ENCODE measurements at regions not wholly inside any gene's neighbourhood (a gene's known extent, or its start where the extent isn't known, plus 50 kb on each side); places are given as distances from the start of the nearest gene placed in this dataset.

DNA sequence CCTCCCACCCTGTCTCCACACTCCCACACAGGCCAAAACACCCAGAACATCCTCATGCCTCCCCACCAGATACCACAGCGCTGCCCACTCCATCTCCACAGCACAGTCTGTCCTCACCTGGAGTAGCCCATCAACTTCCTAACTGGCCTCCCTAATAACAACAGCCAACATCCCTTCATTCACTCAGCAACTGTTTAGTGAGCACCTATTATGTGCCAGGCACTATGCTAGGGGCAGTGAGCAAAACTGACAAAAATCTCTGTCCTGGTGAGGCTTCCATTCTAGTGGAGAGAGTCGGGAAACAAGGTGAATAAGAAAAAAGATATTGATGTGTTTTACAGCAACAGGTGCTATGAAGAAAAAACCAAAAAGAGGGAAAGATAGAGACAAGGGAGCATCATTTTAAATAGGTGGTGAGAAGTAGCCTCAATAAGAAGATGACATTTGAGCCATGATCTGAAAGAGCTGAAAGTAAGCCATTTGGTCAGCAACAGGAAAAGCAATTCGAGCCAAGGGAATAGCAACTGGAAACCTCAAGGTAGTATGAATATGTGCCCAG is 523.9 kb downstream of the SHQ1 start:
- no peaks in the 10 kb centered on the region for H3K36me3 ChIP-seq
- TF ChIP-seq POLR2A (IDR thresholded peaks at IDR 0.05) (no peak), EP300 (IDR thresholded peaks at IDR 0.05) (no peak)
- TF ChIP-seq, protein P1, sequence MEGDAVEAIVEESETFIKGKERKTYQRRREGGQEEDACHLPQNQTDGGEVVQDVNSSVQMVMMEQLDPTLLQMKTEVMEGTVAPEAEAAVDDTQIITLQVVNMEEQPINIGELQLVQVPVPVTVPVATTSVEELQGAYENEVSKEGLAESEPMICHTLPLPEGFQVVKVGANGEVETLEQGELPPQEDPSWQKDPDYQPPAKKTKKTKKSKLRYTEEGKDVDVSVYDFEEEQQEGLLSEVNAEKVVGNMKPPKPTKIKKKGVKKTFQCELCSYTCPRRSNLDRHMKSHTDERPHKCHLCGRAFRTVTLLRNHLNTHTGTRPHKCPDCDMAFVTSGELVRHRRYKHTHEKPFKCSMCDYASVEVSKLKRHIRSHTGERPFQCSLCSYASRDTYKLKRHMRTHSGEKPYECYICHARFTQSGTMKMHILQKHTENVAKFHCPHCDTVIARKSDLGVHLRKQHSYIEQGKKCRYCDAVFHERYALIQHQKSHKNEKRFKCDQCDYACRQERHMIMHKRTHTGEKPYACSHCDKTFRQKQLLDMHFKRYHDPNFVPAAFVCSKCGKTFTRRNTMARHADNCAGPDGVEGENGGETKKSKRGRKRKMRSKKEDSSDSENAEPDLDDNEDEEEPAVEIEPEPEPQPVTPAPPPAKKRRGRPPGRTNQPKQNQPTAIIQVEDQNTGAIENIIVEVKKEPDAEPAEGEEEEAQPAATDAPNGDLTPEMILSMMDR (IDR thresholded peaks at IDR 0.05), result no peak
- H3K27ac ChIP-seq, result no peak overlapping the region
- DNase-seq (ENCODE audit: low spot score in 2 of 2), result no peak
- peaks cover 0 to 5% (median 0%) of the 10 kb centered on the region in 4 donors for H3K4me1 ChIP-seq
- H3K27me3 ChIP-seq, result no peaks in the 10 kb centered on the region
- H3K4me3 ChIP-seq, result no peak overlapping the region
- peaks cover 0 to 5% (median 0%) of the 10 kb centered on the region in 4 donors for H3K9me3 ChIP-seq
- 93 to 99% methylated on average over 3 of the region's 3 CpGs for WGBS, 2 donors

DNA sequence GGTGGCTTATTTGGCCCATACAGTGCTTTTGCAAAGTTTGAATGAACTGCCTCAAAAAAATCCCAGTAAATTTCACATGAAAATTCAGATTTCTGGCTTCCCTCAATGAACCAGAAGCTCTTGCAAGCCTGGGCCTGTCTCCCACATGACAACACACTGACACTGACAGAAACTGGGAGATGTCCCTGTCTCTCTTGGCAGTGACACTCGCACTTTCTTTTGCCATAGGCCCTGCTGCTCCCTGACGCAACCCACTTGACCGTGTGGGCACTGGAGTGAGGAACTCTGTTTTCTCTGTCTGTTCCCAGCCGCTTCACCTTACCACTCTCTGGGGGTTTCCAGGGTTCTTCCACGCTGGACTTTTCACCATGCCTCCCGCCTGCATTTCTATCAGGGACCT is 524.5 kb downstream of the SHQ1 start:
- Histone ChIP-seq H3K36me3 (no peaks in the 10 kb centered on the region), H3K4me3 (no peak overlapping the region), H3K27ac (no peak overlapping the region), H3K4me1 (peaks cover 0 to 4% (median 2%) of the 10 kb centered on the region in 4 donors), H3K27me3 (no peaks in the 10 kb centered on the region), H3K9me3 (peaks cover 0 to 5% (median 0%) of the 10 kb centered on the region in 4 donors)
- no peak for DNase-seq (ENCODE audit: low spot score in 2 of 2)
- TF ChIP-seq EP300 (IDR thresholded peaks at IDR 0.05), result no peak
- TF ChIP-seq POLR2A (IDR thresholded peaks at IDR 0.05), result no peak
- TF ChIP-seq, protein P1 (IDR thresholded peaks at IDR 0.05), result no peak
- WGBS, 2 donors, result 93 to 97% methylated on average over 6 of the region's 6 CpGs

DNA sequence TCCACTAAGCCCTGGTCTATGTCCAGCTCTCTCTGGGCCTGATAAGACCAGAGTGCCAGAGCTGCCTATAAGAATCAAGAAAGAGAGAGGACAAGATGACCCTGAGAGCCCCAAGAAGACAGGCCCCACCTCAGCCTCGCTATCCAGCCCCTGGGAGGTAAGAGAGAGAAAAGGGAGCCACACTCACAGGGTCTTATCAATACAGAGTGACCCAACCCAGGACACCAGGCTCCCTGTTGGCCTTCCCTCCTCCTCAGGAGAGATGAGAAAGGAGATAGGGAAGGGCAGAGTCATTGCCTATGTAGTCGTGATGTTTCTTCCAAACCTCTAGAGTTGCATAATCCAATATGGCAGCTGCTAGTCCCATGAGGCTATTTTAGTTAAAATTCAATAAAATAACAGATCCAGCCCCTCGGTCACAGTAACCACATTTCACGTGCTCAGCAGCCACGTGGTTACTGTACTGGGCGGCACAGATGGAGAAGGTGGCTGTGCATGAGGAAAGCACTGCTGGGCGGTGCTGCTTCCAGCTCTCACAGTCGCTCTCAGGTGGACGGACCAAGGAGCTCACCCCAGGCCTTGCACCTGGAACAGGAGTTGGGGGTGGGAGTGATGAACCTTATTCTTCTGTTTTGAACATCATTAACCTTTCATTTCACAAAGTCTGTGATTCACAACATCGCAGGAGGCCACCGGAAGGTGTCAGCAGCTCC is 525.8 kb downstream of the SHQ1 start:
- Histone ChIP-seq H3K36me3 (no peaks in the 10 kb centered on the region), H3K9me3 (peaks cover 0 to 5% (median 0%) of the 10 kb centered on the region in 4 donors), H3K27me3 (no peaks in the 10 kb centered on the region), H3K4me1 (peaks cover 0 to 9% (median 2%) of the 10 kb centered on the region in 4 donors), H3K27ac (no peak overlapping the region), H3K4me3 (no peak overlapping the region)
- no peak for TF ChIP-seq POLR2A (IDR thresholded peaks at IDR 0.05)
- TF ChIP-seq, protein P1 (IDR thresholded peaks at IDR 0.05), result no peak
- DNase-seq (ENCODE audit: low spot score in 2 of 2), result no peak
- 93 to 94% methylated on average over 9 to 11 of the region's 11 CpGs for WGBS, 2 donors

DNA sequence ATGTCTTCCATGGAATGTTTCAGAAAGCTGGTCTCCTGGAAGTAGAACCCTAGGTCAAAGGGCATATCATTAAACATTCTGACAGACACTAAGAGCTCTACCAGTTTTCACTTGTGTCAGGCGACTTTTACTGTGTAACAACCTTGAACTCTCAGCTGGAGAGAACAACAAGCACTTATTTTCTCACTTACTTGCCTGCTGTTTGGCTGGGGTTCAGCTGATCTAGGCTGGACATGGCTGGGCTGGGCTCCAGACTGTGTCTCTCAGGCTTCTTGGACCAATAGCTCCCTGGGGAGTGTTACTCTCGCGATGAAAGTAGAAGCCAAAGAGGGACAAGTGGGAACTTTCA is 527.3 kb downstream of the SHQ1 start:
- peaks cover 0 to 9% (median 2%) of the 10 kb centered on the region in 4 donors for H3K4me1 ChIP-seq
- H3K4me3 ChIP-seq, result no peak overlapping the region
- no peaks in the 10 kb centered on the region for H3K36me3 ChIP-seq
- 49 to 74% methylated on average over 3 of the region's 3 CpGs for whole genome bisulfite sequencing, 2 donors
- H3K27ac ChIP-seq, result no peak overlapping the region
- DNase-seq (ENCODE audit: low spot score in 2 of 2), result no peak
- no peak for TF ChIP-seq EP300 (IDR thresholded peaks at IDR 0.05)
- no peak for TF ChIP-seq POLR2A (IDR thresholded peaks at IDR 0.05)
- TF ChIP-seq, protein P1 (IDR thresholded peaks at IDR 0.05), result no peak
- peaks cover 0 to 5% (median 0%) of the 10 kb centered on the region in 4 donors for H3K9me3 ChIP-seq
- H3K27me3 ChIP-seq, result no peaks in the 10 kb centered on the region
